HL-60 (cell line): ENCODE measurements at regions not wholly inside any gene's neighbourhood (a gene's known extent, or its start where the extent isn't known, plus 50 kb on each side); places are given as distances from the start of the nearest gene placed in this dataset.

Experiments
- GABPA ChIP-seq: IDR thresholded peaks from 2 replicates; pipeline ENCODE4 v1.6.1; 2012; ENCODE audit warnings: low read depth
- TF ChIP-seq, protein P1 (sequence below): IDR thresholded peaks from one replicate; pipeline ENCODE4 v1.5.1; 2011; ENCODE audit warnings: low read length, control low read depth, inconsistent platforms; ENCODE audit not compliant: insufficient read depth

DNA sequence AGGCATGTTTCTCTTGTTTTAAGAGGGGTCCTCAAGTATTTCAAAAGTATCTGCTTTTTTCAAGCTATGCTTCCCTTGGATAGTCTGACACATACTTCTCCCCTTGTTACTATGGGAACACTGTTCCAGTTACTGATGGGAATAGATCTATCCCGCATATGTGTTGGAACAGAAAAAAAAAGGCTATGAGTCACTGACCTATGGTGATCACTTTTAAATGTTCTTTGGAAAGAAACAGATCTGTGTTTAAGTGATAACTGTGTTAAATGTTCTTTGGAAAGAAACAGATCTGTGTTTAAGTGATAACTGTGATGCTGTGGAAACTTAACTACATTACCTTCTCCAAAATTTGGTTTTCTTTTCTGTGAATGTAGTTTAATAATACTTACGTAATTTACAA lies 303.2 kb downstream of the TEX13C start:
- TF ChIP-seq, protein P1, sequence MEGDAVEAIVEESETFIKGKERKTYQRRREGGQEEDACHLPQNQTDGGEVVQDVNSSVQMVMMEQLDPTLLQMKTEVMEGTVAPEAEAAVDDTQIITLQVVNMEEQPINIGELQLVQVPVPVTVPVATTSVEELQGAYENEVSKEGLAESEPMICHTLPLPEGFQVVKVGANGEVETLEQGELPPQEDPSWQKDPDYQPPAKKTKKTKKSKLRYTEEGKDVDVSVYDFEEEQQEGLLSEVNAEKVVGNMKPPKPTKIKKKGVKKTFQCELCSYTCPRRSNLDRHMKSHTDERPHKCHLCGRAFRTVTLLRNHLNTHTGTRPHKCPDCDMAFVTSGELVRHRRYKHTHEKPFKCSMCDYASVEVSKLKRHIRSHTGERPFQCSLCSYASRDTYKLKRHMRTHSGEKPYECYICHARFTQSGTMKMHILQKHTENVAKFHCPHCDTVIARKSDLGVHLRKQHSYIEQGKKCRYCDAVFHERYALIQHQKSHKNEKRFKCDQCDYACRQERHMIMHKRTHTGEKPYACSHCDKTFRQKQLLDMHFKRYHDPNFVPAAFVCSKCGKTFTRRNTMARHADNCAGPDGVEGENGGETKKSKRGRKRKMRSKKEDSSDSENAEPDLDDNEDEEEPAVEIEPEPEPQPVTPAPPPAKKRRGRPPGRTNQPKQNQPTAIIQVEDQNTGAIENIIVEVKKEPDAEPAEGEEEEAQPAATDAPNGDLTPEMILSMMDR = no peak
- no peak for TF ChIP-seq GABPA
